ENCODE measurements at regions not wholly inside any gene's neighbourhood (a gene's known extent, or its start where the extent isn't known, plus 50 kb on each side); places are given as distances from the start of the nearest gene placed in this dataset.
"Not testable (repeated sequence)": the region's sequence is repeated elsewhere in the genome, so short reads cannot be mapped to it uniquely, and the experiment has no call there.

GRCh38 chr7:63394139-63394538 is 604.5 kb upstream of the ZNF722 start:
- TF ChIP-seq CTCF, POLR2AphosphoS5, EP300 (IDR thresholded peaks at IDR 0.05): not testable (repeated sequence)

Data from sigmoid colon (tissue), 4 donors.